ENCODE measurements at regions not wholly inside any gene's neighbourhood (a gene's known extent, or its start where the extent isn't known, plus 50 kb on each side); places are given as distances from the start of the nearest gene placed in this dataset.
"Not testable (repeated sequence)": the region's sequence is repeated elsewhere in the genome, so short reads cannot be mapped to it uniquely, and the experiment has no call there.

- no peak overlapping the region for H3K4me3 ChIP-seq (ENCODE audit: low read length)
- no peak for TF ChIP-seq CTCF (IDR thresholded peaks at IDR 0.05; ENCODE audit: poor library complexity, severe bottlenecking)
- TF ChIP-seq TAF1 (IDR thresholded peaks at IDR 0.05; ENCODE audit: low read depth), result no peak
- no peak for TF ChIP-seq EZH2 (IDR thresholded peaks at IDR 0.05; ENCODE audit: borderline replicate concordance, insufficient read depth, low read length, poor library complexity, severe bottlenecking)
- TF ChIP-seq EP300 (conservative IDR thresholded peaks at IDR 0.05; ENCODE audit: poor library complexity, severe bottlenecking), result no peak
- no peak for TF ChIP-seq RAD21 (conservative IDR thresholded peaks at IDR 0.05)
- no peak for TF ChIP-seq REST (IDR thresholded peaks at IDR 0.05; ENCODE audit: borderline replicate concordance)
- no peak for TF ChIP-seq MXI1 (conservative IDR thresholded peaks at IDR 0.05; ENCODE audit: poor library complexity, severe bottlenecking)
- no peak for TF ChIP-seq SMC3 (conservative IDR thresholded peaks at IDR 0.05; ENCODE audit: poor library complexity)
- TF ChIP-seq POLR2AphosphoS5 (IDR thresholded peaks at IDR 0.05), result no peak
- no peaks in the 10 kb centered on the region for H3K9me2 ChIP-seq (ENCODE audit: insufficient read depth, low read length)
- no peak overlapping the region for H3K27ac ChIP-seq (ENCODE audit: low read length)
- no peak overlapping the region for H3K9ac ChIP-seq (ENCODE audit: low read length)
- H4K20me1 ChIP-seq (ENCODE audit: insufficient read depth), result no peaks in the 10 kb centered on the region
- no peaks in the 10 kb centered on the region for H3F3A ChIP-seq (ENCODE audit: insufficient read depth, low read length, poor library complexity, severe bottlenecking)
- H2AFZ ChIP-seq (ENCODE audit: low read depth, low read length), result no peak overlapping the region
- H3K27me3 ChIP-seq (ENCODE audit: insufficient read depth, low read depth, low read length), result no peaks in the 10 kb centered on the region
- H3K79me2 ChIP-seq (replicated peaks; ENCODE audit: insufficient read depth, low read length), result no peaks in the 10 kb centered on the region
- no peaks in the 10 kb centered on the region for H3K9me3 ChIP-seq (ENCODE audit: low read length)
- no peaks in the 10 kb centered on the region for H3K36me3 ChIP-seq (ENCODE audit: insufficient read depth, low read length)
- H3K4me2 ChIP-seq (ENCODE audit: low read length), result no peak overlapping the region
Measured at GRCh38 chr6:74256781-74257180, 560.8 kb downstream of the CD109 start.

GRCh38 chr6:74256381-74256780, 560.4 kb downstream of the CD109 start:
- no peak for TF ChIP-seq MXI1 (conservative IDR thresholded peaks at IDR 0.05; ENCODE audit: poor library complexity, severe bottlenecking)
- no peak for TF ChIP-seq SMC3 (conservative IDR thresholded peaks at IDR 0.05; ENCODE audit: poor library complexity)
- no peak for TF ChIP-seq EP300 (conservative IDR thresholded peaks at IDR 0.05; ENCODE audit: poor library complexity, severe bottlenecking)
- H3K27me3 ChIP-seq (ENCODE audit: insufficient read depth, low read depth, low read length), result no peaks in the 10 kb centered on the region
- no peak overlapping the region for H3K4me2 ChIP-seq (ENCODE audit: low read length)
- H4K20me1 ChIP-seq (ENCODE audit: insufficient read depth), result no peaks in the 10 kb centered on the region
- H3K36me3 ChIP-seq (ENCODE audit: insufficient read depth, low read length), result no peaks in the 10 kb centered on the region
- H3K9ac ChIP-seq (ENCODE audit: low read length), result no peak overlapping the region
- H3K9me2 ChIP-seq (ENCODE audit: insufficient read depth, low read length), result no peaks in the 10 kb centered on the region
- H3K27ac ChIP-seq (ENCODE audit: low read length), result no peak overlapping the region
- no peaks in the 10 kb centered on the region for H3K9me3 ChIP-seq (ENCODE audit: low read length)
- H3K4me3 ChIP-seq (ENCODE audit: low read length), result no peak overlapping the region
- no peak overlapping the region for H2AFZ ChIP-seq (ENCODE audit: low read depth, low read length)
- no peaks in the 10 kb centered on the region for H3F3A ChIP-seq (ENCODE audit: insufficient read depth, low read length, poor library complexity, severe bottlenecking)
- no peaks in the 10 kb centered on the region for H3K79me2 ChIP-seq (replicated peaks; ENCODE audit: insufficient read depth, low read length)

- H3K9ac ChIP-seq (ENCODE audit: low read length); H3F3A ChIP-seq (ENCODE audit: insufficient read depth, low read length, poor library complexity, severe bottlenecking); H3K27ac ChIP-seq (ENCODE audit: low read length); H3K9me2 ChIP-seq (ENCODE audit: insufficient read depth, low read length); H3K4me2 ChIP-seq (ENCODE audit: low read length); H3K27me3 ChIP-seq (ENCODE audit: insufficient read depth, low read depth, low read length); H3K79me2 ChIP-seq (replicated peaks; ENCODE audit: insufficient read depth, low read length); H3K9me3 ChIP-seq (ENCODE audit: low read length); H4K20me1 ChIP-seq (ENCODE audit: insufficient read depth); H2AFZ ChIP-seq (ENCODE audit: low read depth, low read length); H3K36me3 ChIP-seq (ENCODE audit: insufficient read depth, low read length); H3K4me3 ChIP-seq (ENCODE audit: low read length): not testable (repeated sequence)
Measured at GRCh38 chr6:74255007-74255406, 559.0 kb downstream of the CD109 start.

GRCh38 chr6:74254147-74254546, 558.1 kb downstream of the CD109 start:
- H3K9ac ChIP-seq (ENCODE audit: low read length); H3F3A ChIP-seq (ENCODE audit: insufficient read depth, low read length, poor library complexity, severe bottlenecking); H3K4me2 ChIP-seq (ENCODE audit: low read length); H3K9me3 ChIP-seq (ENCODE audit: low read length); H3K79me2 ChIP-seq (replicated peaks; ENCODE audit: insufficient read depth, low read length); H2AFZ ChIP-seq (ENCODE audit: low read depth, low read length); H3K27me3 ChIP-seq (ENCODE audit: insufficient read depth, low read depth, low read length); H3K4me3 ChIP-seq (ENCODE audit: low read length); H3K9me2 ChIP-seq (ENCODE audit: insufficient read depth, low read length); H3K27ac ChIP-seq (ENCODE audit: low read length); H4K20me1 ChIP-seq (ENCODE audit: insufficient read depth); H3K36me3 ChIP-seq (ENCODE audit: insufficient read depth, low read length): not testable (repeated sequence)

Data from neural cell (in vitro differentiated cells).